ENCODE measurements at regions not wholly inside any gene's neighbourhood (a gene's known extent, or its start where the extent isn't known, plus 50 kb on each side); places are given as distances from the start of the nearest gene placed in this dataset.

GRCh38 chr1:231478019-231478785 is 50.3 kb upstream of the TSNAX start:
- Mint-ChIP-seq H3K27me3 (ENCODE audit: insufficient read depth, low read depth, poor library complexity) (peaks cover 7% of the 10 kb centered on the region), H3K4me1 (peaks cover 9% of the 10 kb centered on the region; the same call in 2 of the 3 replicates), H3K9me3 (no peaks in the 10 kb centered on the region), H3K4me3 (no peak overlapping the region), H3K27ac (peak overlapping the region; percentile 75), H3K36me3 (ENCODE audit: low read depth) (no peaks in the 10 kb centered on the region)
- H3K4me1 ChIP-seq (ENCODE audit: insufficient read depth): peaks cover 13% of the 10 kb centered on the region; the same call in 1 of the 2 replicates
- TF ChIP-seq, protein P1, sequence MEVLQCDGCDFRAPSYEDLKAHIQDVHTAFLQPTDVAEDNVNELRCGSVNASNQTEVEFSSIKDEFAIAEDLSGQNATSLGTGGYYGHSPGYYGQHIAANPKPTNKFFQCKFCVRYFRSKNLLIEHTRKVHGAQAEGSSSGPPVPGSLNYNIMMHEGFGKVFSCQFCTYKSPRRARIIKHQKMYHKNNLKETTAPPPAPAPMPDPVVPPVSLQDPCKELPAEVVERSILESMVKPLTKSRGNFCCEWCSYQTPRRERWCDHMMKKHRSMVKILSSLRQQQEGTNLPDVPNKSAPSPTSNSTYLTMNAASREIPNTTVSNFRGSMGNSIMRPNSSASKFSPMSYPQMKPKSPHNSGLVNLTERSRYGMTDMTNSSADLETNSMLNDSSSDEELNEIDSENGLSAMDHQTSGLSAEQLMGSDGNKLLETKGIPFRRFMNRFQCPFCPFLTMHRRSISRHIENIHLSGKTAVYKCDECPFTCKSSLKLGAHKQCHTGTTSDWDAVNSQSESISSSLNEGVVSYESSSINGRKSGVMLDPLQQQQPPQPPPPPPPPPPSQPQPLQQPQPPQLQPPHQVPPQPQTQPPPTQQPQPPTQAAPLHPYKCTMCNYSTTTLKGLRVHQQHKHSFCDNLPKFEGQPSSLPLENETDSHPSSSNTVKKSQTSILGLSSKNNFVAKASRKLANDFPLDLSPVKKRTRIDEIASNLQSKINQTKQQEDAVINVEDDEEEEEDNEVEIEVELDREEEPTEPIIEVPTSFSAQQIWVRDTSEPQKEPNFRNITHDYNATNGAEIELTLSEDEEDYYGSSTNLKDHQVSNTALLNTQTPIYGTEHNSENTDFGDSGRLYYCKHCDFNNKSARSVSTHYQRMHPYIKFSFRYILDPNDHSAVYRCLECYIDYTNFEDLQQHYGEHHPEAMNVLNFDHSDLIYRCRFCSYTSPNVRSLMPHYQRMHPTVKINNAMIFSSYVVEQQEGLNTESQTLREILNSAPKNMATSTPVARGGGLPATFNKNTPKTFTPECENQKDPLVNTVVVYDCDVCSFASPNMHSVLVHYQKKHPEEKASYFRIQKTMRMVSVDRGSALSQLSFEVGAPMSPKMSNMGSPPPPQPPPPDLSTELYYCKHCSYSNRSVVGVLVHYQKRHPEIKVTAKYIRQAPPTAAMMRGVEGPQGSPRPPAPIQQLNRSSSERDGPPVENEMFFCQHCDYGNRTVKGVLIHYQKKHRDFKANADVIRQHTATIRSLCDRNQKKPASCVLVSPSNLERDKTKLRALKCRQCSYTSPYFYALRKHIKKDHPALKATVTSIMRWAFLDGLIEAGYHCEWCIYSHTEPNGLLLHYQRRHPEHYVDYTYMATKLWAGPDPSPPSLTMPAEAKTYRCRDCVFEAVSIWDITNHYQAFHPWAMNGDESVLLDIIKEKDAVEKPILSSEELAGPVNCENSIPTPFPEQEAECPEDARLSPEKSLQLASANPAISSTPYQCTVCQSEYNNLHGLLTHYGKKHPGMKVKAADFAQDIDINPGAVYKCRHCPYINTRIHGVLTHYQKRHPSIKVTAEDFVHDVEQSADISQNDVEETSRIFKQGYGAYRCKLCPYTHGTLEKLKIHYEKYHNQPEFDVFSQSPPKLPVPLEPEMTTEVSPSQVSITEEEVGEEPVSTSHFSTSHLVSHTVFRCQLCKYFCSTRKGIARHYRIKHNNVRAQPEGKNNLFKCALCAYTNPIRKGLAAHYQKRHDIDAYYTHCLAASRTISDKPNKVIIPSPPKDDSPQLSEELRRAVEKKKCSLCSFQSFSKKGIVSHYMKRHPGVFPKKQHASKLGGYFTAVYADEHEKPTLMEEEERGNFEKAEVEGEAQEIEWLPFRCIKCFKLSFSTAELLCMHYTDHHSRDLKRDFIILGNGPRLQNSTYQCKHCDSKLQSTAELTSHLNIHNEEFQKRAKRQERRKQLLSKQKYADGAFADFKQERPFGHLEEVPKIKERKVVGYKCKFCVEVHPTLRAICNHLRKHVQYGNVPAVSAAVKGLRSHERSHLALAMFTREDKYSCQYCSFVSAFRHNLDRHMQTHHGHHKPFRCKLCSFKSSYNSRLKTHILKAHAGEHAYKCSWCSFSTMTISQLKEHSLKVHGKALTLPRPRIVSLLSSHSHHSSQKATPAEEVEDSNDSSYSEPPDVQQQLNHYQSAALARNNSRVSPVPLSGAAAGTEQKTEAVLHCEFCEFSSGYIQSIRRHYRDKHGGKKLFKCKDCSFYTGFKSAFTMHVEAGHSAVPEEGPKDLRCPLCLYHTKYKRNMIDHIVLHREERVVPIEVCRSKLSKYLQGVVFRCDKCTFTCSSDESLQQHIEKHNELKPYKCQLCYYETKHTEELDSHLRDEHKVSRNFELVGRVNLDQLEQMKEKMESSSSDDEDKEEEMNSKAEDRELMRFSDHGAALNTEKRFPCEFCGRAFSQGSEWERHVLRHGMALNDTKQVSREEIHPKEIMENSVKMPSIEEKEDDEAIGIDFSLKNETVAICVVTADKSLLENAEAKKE (CRISPR knock-in tag; IDR thresholded peaks at IDR 0.05): no peak
- TF ChIP-seq CTCF (conservative IDR thresholded peaks at IDR 0.05; ENCODE audit: low read depth in 2 of 2) (no peak), EZH2 (IDR thresholded peaks at IDR 0.05; ENCODE audit: low read depth, unreplicated experiment) (no peak), ZNF331 (CRISPR knock-in tag; IDR thresholded peaks at IDR 0.05; ENCODE audit: low read depth) (no peak), EZH2phosphoT487 (IDR thresholded peaks at IDR 0.05; ENCODE audit: unreplicated experiment) (no peak), JUNB (IDR thresholded peaks at IDR 0.05; ENCODE audit: unreplicated experiment) (no peak), NANOG (IDR thresholded peaks at IDR 0.05; ENCODE audit: borderline replicate concordance) (no peak), STAT1 (IDR thresholded peaks at IDR 0.05; ENCODE audit: unreplicated experiment) (no peak), POLR2AphosphoS5 (IDR thresholded peaks at IDR 0.05; ENCODE audit: low read depth) (no peak), ZNF114 (CRISPR knock-in tag; IDR thresholded peaks at IDR 0.05) (no peak), CREB1 (CRISPR knock-in tag; IDR thresholded peaks at IDR 0.05; ENCODE audit: low read depth) (no peak)
- TF ChIP-seq, protein P2, sequence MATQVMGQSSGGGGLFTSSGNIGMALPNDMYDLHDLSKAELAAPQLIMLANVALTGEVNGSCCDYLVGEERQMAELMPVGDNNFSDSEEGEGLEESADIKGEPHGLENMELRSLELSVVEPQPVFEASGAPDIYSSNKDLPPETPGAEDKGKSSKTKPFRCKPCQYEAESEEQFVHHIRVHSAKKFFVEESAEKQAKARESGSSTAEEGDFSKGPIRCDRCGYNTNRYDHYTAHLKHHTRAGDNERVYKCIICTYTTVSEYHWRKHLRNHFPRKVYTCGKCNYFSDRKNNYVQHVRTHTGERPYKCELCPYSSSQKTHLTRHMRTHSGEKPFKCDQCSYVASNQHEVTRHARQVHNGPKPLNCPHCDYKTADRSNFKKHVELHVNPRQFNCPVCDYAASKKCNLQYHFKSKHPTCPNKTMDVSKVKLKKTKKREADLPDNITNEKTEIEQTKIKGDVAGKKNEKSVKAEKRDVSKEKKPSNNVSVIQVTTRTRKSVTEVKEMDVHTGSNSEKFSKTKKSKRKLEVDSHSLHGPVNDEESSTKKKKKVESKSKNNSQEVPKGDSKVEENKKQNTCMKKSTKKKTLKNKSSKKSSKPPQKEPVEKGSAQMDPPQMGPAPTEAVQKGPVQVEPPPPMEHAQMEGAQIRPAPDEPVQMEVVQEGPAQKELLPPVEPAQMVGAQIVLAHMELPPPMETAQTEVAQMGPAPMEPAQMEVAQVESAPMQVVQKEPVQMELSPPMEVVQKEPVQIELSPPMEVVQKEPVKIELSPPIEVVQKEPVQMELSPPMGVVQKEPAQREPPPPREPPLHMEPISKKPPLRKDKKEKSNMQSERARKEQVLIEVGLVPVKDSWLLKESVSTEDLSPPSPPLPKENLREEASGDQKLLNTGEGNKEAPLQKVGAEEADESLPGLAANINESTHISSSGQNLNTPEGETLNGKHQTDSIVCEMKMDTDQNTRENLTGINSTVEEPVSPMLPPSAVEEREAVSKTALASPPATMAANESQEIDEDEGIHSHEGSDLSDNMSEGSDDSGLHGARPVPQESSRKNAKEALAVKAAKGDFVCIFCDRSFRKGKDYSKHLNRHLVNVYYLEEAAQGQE (IDR thresholded peaks at IDR 0.05; ENCODE audit: unreplicated experiment): no peak
- TF ChIP-seq, protein P3, sequence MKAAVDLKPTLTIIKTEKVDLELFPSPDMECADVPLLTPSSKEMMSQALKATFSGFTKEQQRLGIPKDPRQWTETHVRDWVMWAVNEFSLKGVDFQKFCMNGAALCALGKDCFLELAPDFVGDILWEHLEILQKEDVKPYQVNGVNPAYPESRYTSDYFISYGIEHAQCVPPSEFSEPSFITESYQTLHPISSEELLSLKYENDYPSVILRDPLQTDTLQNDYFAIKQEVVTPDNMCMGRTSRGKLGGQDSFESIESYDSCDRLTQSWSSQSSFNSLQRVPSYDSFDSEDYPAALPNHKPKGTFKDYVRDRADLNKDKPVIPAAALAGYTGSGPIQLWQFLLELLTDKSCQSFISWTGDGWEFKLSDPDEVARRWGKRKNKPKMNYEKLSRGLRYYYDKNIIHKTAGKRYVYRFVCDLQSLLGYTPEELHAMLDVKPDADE (IDR thresholded peaks at IDR 0.05): no peak
- ATAC-seq (peak; percentile 67), DNase-seq (ENCODE audit: low spot score) (peak; percentile 24)
- no peaks in the 10 kb centered on the region for H3K9me2 ChIP-seq (ENCODE audit: insufficient read depth)
- no peaks in the 10 kb centered on the region for H3K36me3 ChIP-seq (ENCODE audit: insufficient read depth)
- H4K20me1 ChIP-seq (replicated peaks; ENCODE audit: insufficient read depth): no peaks in the 10 kb centered on the region
- H3K27ac ChIP-seq (ENCODE audit: low read depth): no peak overlapping the region
- H3F3A ChIP-seq (replicated peaks; ENCODE audit: low read depth): no peaks in the 10 kb centered on the region
- no peaks in the 10 kb centered on the region for H3K79me2 ChIP-seq (replicated peaks; ENCODE audit: insufficient read depth)
- H3K4me2 ChIP-seq: peak overlapping the region; percentile 34
- no peaks in the 10 kb centered on the region for H3K27me3 ChIP-seq (ENCODE audit: insufficient read depth)
- peak overlapping the region; percentile 1; the same call in 1 of the 2 replicates for H2AFZ ChIP-seq
- 0 out of 2 replicates have a peak overlapping the region, but pooled peaks have one; percentile 10 for H3K4me3 ChIP-seq
